ENCODE measurements at regions not wholly inside any gene's neighbourhood (a gene's known extent, or its start where the extent isn't known, plus 50 kb on each side); places are given as distances from the start of the nearest gene placed in this dataset.

GRCh38 chr1:25050165-25050564 lies 120.1 kb upstream of the RUNX3 start:
- no peaks in the 10 kb centered on the region for H3K9me2 ChIP-seq (replicated peaks; ENCODE audit: control insufficient read depth, low read length)
- no peaks in the 10 kb centered on the region for H3K9me3 ChIP-seq (ENCODE audit: control insufficient read depth, insufficient read depth, low read length)
- no peak overlapping the region for H3K4me3 ChIP-seq (ENCODE audit: low read length)
- no peak overlapping the region for H3K4me2 ChIP-seq (ENCODE audit: low read length)
- H3K79me2 ChIP-seq (ENCODE audit: control insufficient read depth, low read length), result no peaks in the 10 kb centered on the region
- H3K36me3 ChIP-seq (ENCODE audit: control insufficient read depth, low read length), result no peaks in the 10 kb centered on the region
- H3K27ac ChIP-seq (ENCODE audit: low read depth, low read length), result no peak overlapping the region
- H3K27me3 ChIP-seq (ENCODE audit: control insufficient read depth, low read length), result peaks cover 4% of the 10 kb centered on the region; the same call in 1 of the 2 replicates
- H3K4me1 ChIP-seq (ENCODE audit: control insufficient read depth, low read length), result no peaks in the 10 kb centered on the region
- no peaks in the 10 kb centered on the region for H3F3A ChIP-seq (ENCODE audit: control insufficient read depth, insufficient read depth)
- H4K20me1 ChIP-seq (ENCODE audit: control insufficient read depth, insufficient read depth, low read depth, low read length), result no peaks in the 10 kb centered on the region
- TF ChIP-seq, protein P1, sequence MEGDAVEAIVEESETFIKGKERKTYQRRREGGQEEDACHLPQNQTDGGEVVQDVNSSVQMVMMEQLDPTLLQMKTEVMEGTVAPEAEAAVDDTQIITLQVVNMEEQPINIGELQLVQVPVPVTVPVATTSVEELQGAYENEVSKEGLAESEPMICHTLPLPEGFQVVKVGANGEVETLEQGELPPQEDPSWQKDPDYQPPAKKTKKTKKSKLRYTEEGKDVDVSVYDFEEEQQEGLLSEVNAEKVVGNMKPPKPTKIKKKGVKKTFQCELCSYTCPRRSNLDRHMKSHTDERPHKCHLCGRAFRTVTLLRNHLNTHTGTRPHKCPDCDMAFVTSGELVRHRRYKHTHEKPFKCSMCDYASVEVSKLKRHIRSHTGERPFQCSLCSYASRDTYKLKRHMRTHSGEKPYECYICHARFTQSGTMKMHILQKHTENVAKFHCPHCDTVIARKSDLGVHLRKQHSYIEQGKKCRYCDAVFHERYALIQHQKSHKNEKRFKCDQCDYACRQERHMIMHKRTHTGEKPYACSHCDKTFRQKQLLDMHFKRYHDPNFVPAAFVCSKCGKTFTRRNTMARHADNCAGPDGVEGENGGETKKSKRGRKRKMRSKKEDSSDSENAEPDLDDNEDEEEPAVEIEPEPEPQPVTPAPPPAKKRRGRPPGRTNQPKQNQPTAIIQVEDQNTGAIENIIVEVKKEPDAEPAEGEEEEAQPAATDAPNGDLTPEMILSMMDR (IDR thresholded peaks at IDR 0.05; ENCODE audit: low read depth, low read length, poor library complexity, severe bottlenecking), result no peak
- TF ChIP-seq EZH2phosphoT487 (IDR thresholded peaks at IDR 0.05; ENCODE audit: borderline replicate concordance, low read length), result no peak

DNA sequence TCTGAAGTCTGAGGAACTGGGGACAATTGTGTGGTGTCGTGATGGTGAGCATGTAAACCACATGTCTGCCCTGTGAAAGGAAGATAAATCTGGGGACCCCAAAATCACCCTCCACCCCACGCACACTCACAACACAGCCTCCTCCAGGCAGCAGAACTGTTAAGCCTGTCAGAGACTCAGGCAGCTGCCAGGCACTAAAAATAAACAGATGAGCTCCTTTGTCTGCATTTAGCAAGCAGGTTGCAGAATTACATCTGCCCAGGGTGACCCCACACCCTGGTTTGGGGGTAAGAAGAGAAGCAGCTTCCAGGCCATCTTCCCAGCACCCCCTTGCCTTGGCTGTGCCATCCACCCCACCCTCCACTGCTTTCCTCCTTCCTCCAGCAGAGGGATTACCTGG lies 119.1 kb upstream of the RUNX3 start:
- H3K4me2 ChIP-seq (ENCODE audit: low read length), result no peak overlapping the region
- no peaks in the 10 kb centered on the region for H3K36me3 ChIP-seq (ENCODE audit: control insufficient read depth, low read length)
- no peak overlapping the region for H3K4me3 ChIP-seq (ENCODE audit: low read length)
- no peaks in the 10 kb centered on the region for H3K9me2 ChIP-seq (replicated peaks; ENCODE audit: control insufficient read depth, low read length)
- no peaks in the 10 kb centered on the region for H4K20me1 ChIP-seq (ENCODE audit: control insufficient read depth, insufficient read depth, low read depth, low read length)
- no peaks in the 10 kb centered on the region for H3F3A ChIP-seq (ENCODE audit: control insufficient read depth, insufficient read depth)
- no peaks in the 10 kb centered on the region for H3K9me3 ChIP-seq (ENCODE audit: control insufficient read depth, insufficient read depth, low read length)
- no peaks in the 10 kb centered on the region for H3K4me1 ChIP-seq (ENCODE audit: control insufficient read depth, low read length)
- H3K27ac ChIP-seq (ENCODE audit: low read depth, low read length), result no peak overlapping the region
- TF ChIP-seq, protein P1 (IDR thresholded peaks at IDR 0.05; ENCODE audit: low read depth, low read length, poor library complexity, severe bottlenecking), result no peak
- TF ChIP-seq EZH2phosphoT487 (IDR thresholded peaks at IDR 0.05; ENCODE audit: borderline replicate concordance, low read length), result no peak
- peaks cover 4% of the 10 kb centered on the region; the same call in 1 of the 2 replicates for H3K27me3 ChIP-seq (ENCODE audit: control insufficient read depth, low read length)
- H3K79me2 ChIP-seq (ENCODE audit: control insufficient read depth, low read length), result no peaks in the 10 kb centered on the region

GRCh38 chr1:25048728-25049127 lies 118.7 kb upstream of the RUNX3 start:
- no peak for TF ChIP-seq EZH2phosphoT487 (IDR thresholded peaks at IDR 0.05; ENCODE audit: borderline replicate concordance, low read length)
- TF ChIP-seq, protein P1 (IDR thresholded peaks at IDR 0.05; ENCODE audit: low read depth, low read length, poor library complexity, severe bottlenecking), result no peak
- no peaks in the 10 kb centered on the region for H3K9me3 ChIP-seq (ENCODE audit: control insufficient read depth, insufficient read depth, low read length)

More at GRCh38 chr1:25048728-25049127, 118.7 kb upstream of the RUNX3 start:
- Histone ChIP-seq H3K4me2 (ENCODE audit: low read length) (no peak overlapping the region), H3K27me3 (ENCODE audit: control insufficient read depth, low read length) (peaks cover 4% of the 10 kb centered on the region; the same call in 1 of the 2 replicates), H3K4me1 (ENCODE audit: control insufficient read depth, low read length) (no peaks in the 10 kb centered on the region), H3K79me2 (ENCODE audit: control insufficient read depth, low read length) (no peaks in the 10 kb centered on the region), H3F3A (ENCODE audit: control insufficient read depth, insufficient read depth) (no peaks in the 10 kb centered on the region), H3K4me3 (ENCODE audit: low read length) (no peak overlapping the region), H4K20me1 (ENCODE audit: control insufficient read depth, insufficient read depth, low read depth, low read length) (no peaks in the 10 kb centered on the region), H3K36me3 (ENCODE audit: control insufficient read depth, low read length) (no peaks in the 10 kb centered on the region), H3K27ac (ENCODE audit: low read depth, low read length) (no peak overlapping the region), H3K9me2 (replicated peaks; ENCODE audit: control insufficient read depth, low read length) (no peaks in the 10 kb centered on the region)

Measured in DOHH2 (cell line).